ENCODE measurements at regions not wholly inside any gene's neighbourhood (a gene's known extent, or its start where the extent isn't known, plus 50 kb on each side); places are given as distances from the start of the nearest gene placed in this dataset.

DNA sequence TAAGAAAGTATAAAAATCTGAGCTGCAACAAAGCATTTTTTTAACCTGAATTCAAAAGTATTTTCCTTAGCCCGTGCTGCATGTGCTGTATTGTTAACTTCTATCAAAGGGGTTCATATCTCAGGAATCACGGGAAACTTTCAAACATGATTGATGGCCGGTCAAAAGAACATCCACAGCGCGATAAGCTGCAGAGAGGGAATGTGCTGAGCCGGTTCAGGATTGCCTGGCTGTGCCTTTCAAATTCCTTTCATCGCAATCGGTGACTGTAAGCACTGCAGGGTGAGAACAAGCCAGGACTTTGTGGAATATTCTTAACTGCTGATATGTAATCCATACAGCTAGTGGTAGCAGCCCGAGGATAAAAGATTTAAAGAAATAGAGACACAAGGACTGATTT is 210.9 kb upstream of the NOCT start:
- Histone ChIP-seq H3K4me1 (replicated peaks) (no peaks in the 10 kb centered on the region), H3K27ac (no peak overlapping the region), H3K4me3 (no peak overlapping the region), H3K27me3 (replicated peaks; ENCODE audit: insufficient read depth) (no peaks in the 10 kb centered on the region), H3K36me3 (no peaks in the 10 kb centered on the region), H3K9me3 (no peaks in the 10 kb centered on the region)
- 11% methylated on average over 9 of the region's 9 CpGs for WGBS
- intact Hi-C loops (cut with DNase I): no loop called here
- no peak for DNase-seq (ENCODE audit: low spot score)
- TF ChIP-seq, protein P1, sequence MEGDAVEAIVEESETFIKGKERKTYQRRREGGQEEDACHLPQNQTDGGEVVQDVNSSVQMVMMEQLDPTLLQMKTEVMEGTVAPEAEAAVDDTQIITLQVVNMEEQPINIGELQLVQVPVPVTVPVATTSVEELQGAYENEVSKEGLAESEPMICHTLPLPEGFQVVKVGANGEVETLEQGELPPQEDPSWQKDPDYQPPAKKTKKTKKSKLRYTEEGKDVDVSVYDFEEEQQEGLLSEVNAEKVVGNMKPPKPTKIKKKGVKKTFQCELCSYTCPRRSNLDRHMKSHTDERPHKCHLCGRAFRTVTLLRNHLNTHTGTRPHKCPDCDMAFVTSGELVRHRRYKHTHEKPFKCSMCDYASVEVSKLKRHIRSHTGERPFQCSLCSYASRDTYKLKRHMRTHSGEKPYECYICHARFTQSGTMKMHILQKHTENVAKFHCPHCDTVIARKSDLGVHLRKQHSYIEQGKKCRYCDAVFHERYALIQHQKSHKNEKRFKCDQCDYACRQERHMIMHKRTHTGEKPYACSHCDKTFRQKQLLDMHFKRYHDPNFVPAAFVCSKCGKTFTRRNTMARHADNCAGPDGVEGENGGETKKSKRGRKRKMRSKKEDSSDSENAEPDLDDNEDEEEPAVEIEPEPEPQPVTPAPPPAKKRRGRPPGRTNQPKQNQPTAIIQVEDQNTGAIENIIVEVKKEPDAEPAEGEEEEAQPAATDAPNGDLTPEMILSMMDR (IDR thresholded peaks at IDR 0.05): no peak
- TF ChIP-seq POLR2A (IDR thresholded peaks at IDR 0.05) (no peak), POLR2AphosphoS5 (IDR thresholded peaks at IDR 0.05) (no peak)

DNA sequence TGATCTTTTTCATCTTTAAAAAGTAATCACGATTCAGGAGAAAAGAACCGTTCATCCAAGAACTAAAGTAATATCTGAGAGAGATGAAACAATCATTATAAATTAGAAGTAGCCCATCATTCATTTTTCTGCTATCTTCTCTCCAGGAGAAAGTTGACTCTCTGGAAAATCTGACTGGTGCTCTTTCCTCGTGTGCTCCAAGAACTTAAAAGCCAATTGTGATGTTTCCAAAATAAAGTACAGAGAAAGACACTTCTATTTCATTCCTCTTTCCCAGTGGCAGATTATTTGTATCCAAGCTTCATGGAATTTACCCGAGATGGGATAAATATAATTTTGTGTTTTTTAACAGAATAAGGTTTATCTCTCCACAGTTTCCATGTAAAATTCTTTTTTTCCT is 212.5 kb upstream of the NOCT start:
- Histone ChIP-seq H3K36me3 (no peaks in the 10 kb centered on the region), H3K27ac (no peak overlapping the region), H3K4me1 (replicated peaks) (no peaks in the 10 kb centered on the region), H3K4me3 (no peak overlapping the region), H3K9me3 (no peaks in the 10 kb centered on the region), H3K27me3 (replicated peaks; ENCODE audit: insufficient read depth) (no peaks in the 10 kb centered on the region)
- no peak for DNase-seq (ENCODE audit: low spot score)
- TF ChIP-seq, protein P1 (IDR thresholded peaks at IDR 0.05): no peak
- TF ChIP-seq POLR2AphosphoS5 (IDR thresholded peaks at IDR 0.05) (no peak), POLR2A (IDR thresholded peaks at IDR 0.05) (no peak)
- intact Hi-C loops (cut with DNase I): no loop called here
- 81% methylated on average over 4 of the region's 4 CpGs for WGBS

DNA sequence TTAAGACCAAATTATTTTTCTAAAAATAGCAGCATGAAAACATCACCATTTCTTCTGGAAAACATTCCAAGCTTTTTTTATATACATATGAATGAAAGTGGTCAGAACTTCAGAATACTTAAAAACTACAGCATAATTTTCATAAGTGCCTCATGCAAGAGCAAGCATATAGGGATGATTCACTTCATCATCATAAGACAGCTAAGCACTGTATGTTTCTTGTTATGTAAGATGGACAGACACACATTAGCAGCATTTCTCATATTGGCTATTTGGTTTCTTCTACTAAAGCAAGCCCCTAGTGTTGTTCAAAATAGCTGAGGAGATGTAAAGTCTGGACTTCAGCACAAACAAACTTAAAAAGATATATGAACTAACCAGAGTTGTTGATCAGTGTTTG is 213.1 kb upstream of the NOCT start:
- Histone ChIP-seq H3K27ac (no peak overlapping the region), H3K9me3 (no peaks in the 10 kb centered on the region), H3K36me3 (no peaks in the 10 kb centered on the region), H3K4me1 (replicated peaks) (no peaks in the 10 kb centered on the region), H3K4me3 (no peak overlapping the region), H3K27me3 (replicated peaks; ENCODE audit: insufficient read depth) (no peaks in the 10 kb centered on the region)
- intact Hi-C loops (cut with DNase I): no loop called here
- TF ChIP-seq POLR2AphosphoS5 (IDR thresholded peaks at IDR 0.05) (no peak), POLR2A (IDR thresholded peaks at IDR 0.05) (no peak)
- TF ChIP-seq, protein P1 (IDR thresholded peaks at IDR 0.05): no peak
- DNase-seq (ENCODE audit: low spot score): no peak

DNA sequence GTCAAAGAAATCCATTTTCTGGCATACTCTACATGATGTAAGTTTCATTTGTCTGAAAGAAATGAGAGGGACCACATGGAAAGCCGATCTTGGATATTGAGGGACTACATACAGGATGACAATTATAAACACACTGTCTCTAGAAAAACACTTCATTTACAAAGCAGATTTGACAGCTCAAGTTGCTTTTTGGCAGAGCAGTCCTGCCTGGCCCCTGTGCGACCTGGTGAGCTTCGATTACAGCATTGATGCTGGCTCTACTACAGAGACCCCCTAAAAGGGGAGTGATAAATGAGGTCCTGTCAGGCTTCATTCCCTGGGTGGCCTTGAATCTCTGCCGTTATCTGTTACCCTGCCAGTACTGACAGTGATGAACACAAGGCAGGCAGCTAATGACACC is 215.2 kb upstream of the NOCT start:
- Histone ChIP-seq H3K36me3 (no peaks in the 10 kb centered on the region), H3K4me3 (no peak overlapping the region), H3K27me3 (replicated peaks; ENCODE audit: insufficient read depth) (no peaks in the 10 kb centered on the region), H3K4me1 (replicated peaks) (no peaks in the 10 kb centered on the region), H3K27ac (no peak overlapping the region), H3K9me3 (no peaks in the 10 kb centered on the region)
- TF ChIP-seq POLR2A (IDR thresholded peaks at IDR 0.05) (no peak), POLR2AphosphoS5 (IDR thresholded peaks at IDR 0.05) (no peak)
- TF ChIP-seq, protein P1 (IDR thresholded peaks at IDR 0.05): no peak
- DNase-seq (ENCODE audit: low spot score): no peak
- intact Hi-C loops (cut with DNase I): no loop called here
- WGBS: 59% methylated on average over 4 of the region's 4 CpGs

DNA sequence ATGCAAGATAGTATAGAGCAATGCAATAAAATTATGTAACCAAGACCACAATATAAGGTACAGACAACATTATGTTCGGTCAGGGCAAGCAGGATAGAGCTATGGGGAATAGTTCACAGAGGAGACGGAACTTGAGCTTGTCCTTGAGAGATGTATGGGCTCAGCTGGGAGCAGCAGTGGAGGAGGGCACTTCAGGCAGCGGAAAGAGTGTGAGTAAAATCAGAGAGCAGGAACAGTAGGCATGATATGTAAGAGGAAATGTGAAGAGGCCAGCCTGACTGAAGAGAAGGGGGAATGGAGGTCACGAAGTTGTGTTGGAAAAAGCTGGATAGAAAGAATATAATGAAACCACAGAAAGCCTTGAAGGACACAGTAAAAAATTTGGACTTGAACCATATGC is 217.2 kb upstream of the NOCT start:
- TF ChIP-seq POLR2AphosphoS5 (IDR thresholded peaks at IDR 0.05): no peak
- no peak for TF ChIP-seq POLR2A (IDR thresholded peaks at IDR 0.05)
- TF ChIP-seq, protein P1 (IDR thresholded peaks at IDR 0.05): no peak
- Histone ChIP-seq H3K36me3 (no peaks in the 10 kb centered on the region), H3K27ac (no peak overlapping the region), H3K27me3 (replicated peaks; ENCODE audit: insufficient read depth) (no peaks in the 10 kb centered on the region), H3K9me3 (no peaks in the 10 kb centered on the region), H3K4me3 (no peak overlapping the region), H3K4me1 (replicated peaks) (no peaks in the 10 kb centered on the region)
- WGBS: 88% methylated on average over 4 of the region's 4 CpGs
- no peak for DNase-seq (ENCODE audit: low spot score)
- intact Hi-C loops (cut with DNase I): no loop called here
